Thyroid gland (tissue), 4 donors: ENCODE measurements at regions not wholly inside any gene's neighbourhood (a gene's known extent, or its start where the extent isn't known, plus 50 kb on each side); places are given as distances from the start of the nearest gene placed in this dataset.

Experiments
- POLR2A ChIP-seq, 2 donors: fragments of 450-650 bp; IDR thresholded peaks; one replicate each; pipeline ENCODE4 v1.6.1; 2017; ENCODE audit warnings: antibody characterized with exemption in 2 of 2, mild to moderate bottlenecking in 2 of 2, moderate library complexity in 1 of 2
- TF ChIP-seq, protein P1 (sequence below), 6 experiments: fragments of 200-600 bp in 3 of 6; fragments of 450-650 bp in 3 of 6; sonication (generic) in 3 of 6; IDR thresholded peaks; one replicate each; pipeline ENCODE4 v1.5.1; 2016 to 2019; ENCODE audit warnings: antibody characterized with exemption in 6 of 6, mild to moderate bottlenecking in 2 of 6, inconsistent platforms in 1 of 6, moderate library complexity in 1 of 6

DNA sequence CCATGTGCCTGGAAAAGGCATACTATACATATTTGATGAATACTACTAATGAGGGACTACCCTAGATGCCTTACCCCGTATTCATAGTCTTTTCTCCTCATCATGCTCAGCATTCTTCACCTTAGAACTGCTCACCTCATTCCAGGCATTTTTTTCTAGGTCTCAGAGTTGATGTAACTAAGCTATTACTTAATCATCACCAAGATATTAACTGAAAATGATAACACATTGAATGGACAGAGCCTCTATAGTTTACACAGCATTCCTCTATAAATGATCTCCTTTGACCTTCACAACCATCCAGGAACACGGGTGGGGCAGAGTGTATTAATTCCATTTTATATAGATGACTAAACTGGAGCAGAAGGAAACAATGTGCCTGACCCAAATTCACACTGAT is 174.1 kb upstream of the DPH6 start:
- no peak for TF ChIP-seq POLR2A (IDR thresholded peaks at IDR 0.05)
- TF ChIP-seq, protein P1, sequence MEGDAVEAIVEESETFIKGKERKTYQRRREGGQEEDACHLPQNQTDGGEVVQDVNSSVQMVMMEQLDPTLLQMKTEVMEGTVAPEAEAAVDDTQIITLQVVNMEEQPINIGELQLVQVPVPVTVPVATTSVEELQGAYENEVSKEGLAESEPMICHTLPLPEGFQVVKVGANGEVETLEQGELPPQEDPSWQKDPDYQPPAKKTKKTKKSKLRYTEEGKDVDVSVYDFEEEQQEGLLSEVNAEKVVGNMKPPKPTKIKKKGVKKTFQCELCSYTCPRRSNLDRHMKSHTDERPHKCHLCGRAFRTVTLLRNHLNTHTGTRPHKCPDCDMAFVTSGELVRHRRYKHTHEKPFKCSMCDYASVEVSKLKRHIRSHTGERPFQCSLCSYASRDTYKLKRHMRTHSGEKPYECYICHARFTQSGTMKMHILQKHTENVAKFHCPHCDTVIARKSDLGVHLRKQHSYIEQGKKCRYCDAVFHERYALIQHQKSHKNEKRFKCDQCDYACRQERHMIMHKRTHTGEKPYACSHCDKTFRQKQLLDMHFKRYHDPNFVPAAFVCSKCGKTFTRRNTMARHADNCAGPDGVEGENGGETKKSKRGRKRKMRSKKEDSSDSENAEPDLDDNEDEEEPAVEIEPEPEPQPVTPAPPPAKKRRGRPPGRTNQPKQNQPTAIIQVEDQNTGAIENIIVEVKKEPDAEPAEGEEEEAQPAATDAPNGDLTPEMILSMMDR (IDR thresholded peaks at IDR 0.05) = no peak
